ENCODE measurements at regions not wholly inside any gene's neighbourhood (a gene's known extent, or its start where the extent isn't known, plus 50 kb on each side); places are given as distances from the start of the nearest gene placed in this dataset.

- no peaks in the 10 kb centered on the region for H3K36me3 ChIP-seq
- no peak for TF ChIP-seq POLR2AphosphoS5 (IDR thresholded peaks at IDR 0.05; ENCODE audit: insufficient read depth in 1 of 2, low read depth in 1 of 2)
- no peak for TF ChIP-seq POLR2A (IDR thresholded peaks at IDR 0.05)
- TF ChIP-seq, protein P1, sequence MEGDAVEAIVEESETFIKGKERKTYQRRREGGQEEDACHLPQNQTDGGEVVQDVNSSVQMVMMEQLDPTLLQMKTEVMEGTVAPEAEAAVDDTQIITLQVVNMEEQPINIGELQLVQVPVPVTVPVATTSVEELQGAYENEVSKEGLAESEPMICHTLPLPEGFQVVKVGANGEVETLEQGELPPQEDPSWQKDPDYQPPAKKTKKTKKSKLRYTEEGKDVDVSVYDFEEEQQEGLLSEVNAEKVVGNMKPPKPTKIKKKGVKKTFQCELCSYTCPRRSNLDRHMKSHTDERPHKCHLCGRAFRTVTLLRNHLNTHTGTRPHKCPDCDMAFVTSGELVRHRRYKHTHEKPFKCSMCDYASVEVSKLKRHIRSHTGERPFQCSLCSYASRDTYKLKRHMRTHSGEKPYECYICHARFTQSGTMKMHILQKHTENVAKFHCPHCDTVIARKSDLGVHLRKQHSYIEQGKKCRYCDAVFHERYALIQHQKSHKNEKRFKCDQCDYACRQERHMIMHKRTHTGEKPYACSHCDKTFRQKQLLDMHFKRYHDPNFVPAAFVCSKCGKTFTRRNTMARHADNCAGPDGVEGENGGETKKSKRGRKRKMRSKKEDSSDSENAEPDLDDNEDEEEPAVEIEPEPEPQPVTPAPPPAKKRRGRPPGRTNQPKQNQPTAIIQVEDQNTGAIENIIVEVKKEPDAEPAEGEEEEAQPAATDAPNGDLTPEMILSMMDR (IDR thresholded peaks at IDR 0.05): no peak
- intact Hi-C loops (cut with DNase I): no loop called here
- no peaks in the 10 kb centered on the region for H3K4me1 ChIP-seq
- no peak overlapping the region for H3K27ac ChIP-seq
- H3K4me3 ChIP-seq: no peak overlapping the region
- H3K9me3 ChIP-seq: no peaks in the 10 kb centered on the region
- H3K27me3 ChIP-seq: no peaks in the 10 kb centered on the region
- no peak for DNase-seq (ENCODE audit: extremely low spot score in 2 of 2)
Measured at GRCh38 chr18:75895135-75895534, 467.6 kb upstream of the SMIM21 start.

DNA sequence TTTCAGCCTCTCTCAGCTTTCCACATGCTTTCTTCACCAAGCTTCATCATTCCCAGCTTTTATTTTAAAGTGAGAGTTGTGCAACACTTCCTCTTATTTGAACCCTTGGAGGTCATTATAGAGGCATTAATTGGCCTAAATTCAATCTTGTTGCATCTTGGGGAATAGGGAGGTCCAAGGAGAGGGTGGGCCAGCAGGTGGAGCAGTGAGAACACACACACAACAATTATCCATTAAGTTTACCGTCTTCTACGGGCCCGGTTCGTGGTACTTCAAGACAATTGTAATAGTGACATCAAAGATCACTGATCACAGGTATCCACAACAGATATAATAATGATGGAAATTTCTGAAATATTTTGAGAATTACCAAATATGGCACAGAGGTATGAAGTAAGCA lies 457.2 kb upstream of the SMIM21 start:
- TF ChIP-seq POLR2A (IDR thresholded peaks at IDR 0.05) (no peak), POLR2AphosphoS5 (IDR thresholded peaks at IDR 0.05; ENCODE audit: insufficient read depth in 1 of 2, low read depth in 1 of 2) (no peak)
- TF ChIP-seq, protein P1 (IDR thresholded peaks at IDR 0.05): no peak
- DNase-seq (ENCODE audit: extremely low spot score in 2 of 2): no peak
- H3K36me3 ChIP-seq: no peaks in the 10 kb centered on the region
- intact Hi-C loops (cut with DNase I): no loop called here
- no peak overlapping the region for H3K4me3 ChIP-seq
- H3K27ac ChIP-seq: no peak overlapping the region
- H3K9me3 ChIP-seq: no peaks in the 10 kb centered on the region
- H3K4me1 ChIP-seq: no peaks in the 10 kb centered on the region
- H3K27me3 ChIP-seq: no peaks in the 10 kb centered on the region

DNA sequence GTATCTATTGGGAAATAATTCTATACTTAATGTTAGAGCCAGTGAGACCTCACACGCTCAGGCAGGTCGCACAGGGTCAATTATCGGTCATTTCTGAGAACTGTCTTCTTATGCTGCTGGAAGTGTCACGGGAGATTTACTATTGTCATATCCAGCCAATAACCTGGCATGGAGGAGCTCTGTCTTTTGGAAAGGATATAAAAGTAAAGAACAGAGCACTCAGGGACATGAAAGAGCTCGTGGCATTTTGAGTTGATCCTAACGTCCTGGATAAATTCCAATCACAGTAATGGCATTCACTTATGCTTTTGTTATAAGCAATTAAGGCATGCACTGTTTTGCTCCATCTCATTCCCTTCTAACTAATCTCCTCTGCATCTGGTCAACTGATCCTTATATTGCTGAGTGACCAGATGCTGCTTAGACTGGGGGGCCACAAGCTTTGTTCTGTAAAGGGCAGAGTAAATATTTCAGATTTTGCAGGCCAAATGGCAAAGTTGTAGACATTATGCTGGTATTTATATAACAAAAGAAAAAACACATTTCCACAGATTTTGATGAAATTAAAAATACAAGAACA lies 453.5 kb upstream of the SMIM21 start:
- Histone ChIP-seq H3K36me3 (no peaks in the 10 kb centered on the region), H3K27ac (no peak overlapping the region), H3K9me3 (no peaks in the 10 kb centered on the region), H3K27me3 (no peaks in the 10 kb centered on the region), H3K4me3 (no peak overlapping the region), H3K4me1 (no peaks in the 10 kb centered on the region)
- DNase-seq (ENCODE audit: extremely low spot score in 2 of 2): no peak
- no peak for TF ChIP-seq POLR2AphosphoS5 (IDR thresholded peaks at IDR 0.05; ENCODE audit: insufficient read depth in 1 of 2, low read depth in 1 of 2)
- no peak for TF ChIP-seq POLR2A (IDR thresholded peaks at IDR 0.05)
- TF ChIP-seq, protein P1 (IDR thresholded peaks at IDR 0.05): no peak
- intact Hi-C loops (cut with DNase I): no loop called here

- Histone ChIP-seq H3K27me3 (no peaks in the 10 kb centered on the region), H3K4me1 (no peaks in the 10 kb centered on the region), H3K9me3 (no peaks in the 10 kb centered on the region), H3K4me3 (no peak overlapping the region), H3K27ac (no peak overlapping the region), H3K36me3 (no peaks in the 10 kb centered on the region)
- intact Hi-C loops (cut with DNase I): no loop called here
- DNase-seq (ENCODE audit: extremely low spot score in 2 of 2): no peak
- no peak for TF ChIP-seq POLR2AphosphoS5 (IDR thresholded peaks at IDR 0.05; ENCODE audit: insufficient read depth in 1 of 2, low read depth in 1 of 2)
- TF ChIP-seq POLR2A (IDR thresholded peaks at IDR 0.05): no peak
- TF ChIP-seq, protein P1 (IDR thresholded peaks at IDR 0.05): no peak
Measured at GRCh38 chr18:75880266-75880665, 452.8 kb upstream of the SMIM21 start.

- no peaks in the 10 kb centered on the region for H3K36me3 ChIP-seq
Measured at GRCh38 chr18:75879196-75879595, 451.7 kb upstream of the SMIM21 start.

More at GRCh38 chr18:75879196-75879595, 451.7 kb upstream of the SMIM21 start:
- Histone ChIP-seq H3K4me3 (no peak overlapping the region), H3K27me3 (no peaks in the 10 kb centered on the region), H3K9me3 (no peaks in the 10 kb centered on the region), H3K4me1 (no peaks in the 10 kb centered on the region), H3K27ac (no peak overlapping the region)
- no peak for DNase-seq (ENCODE audit: extremely low spot score in 2 of 2)
- TF ChIP-seq POLR2A (IDR thresholded peaks at IDR 0.05) (no peak), POLR2AphosphoS5 (IDR thresholded peaks at IDR 0.05; ENCODE audit: insufficient read depth in 1 of 2, low read depth in 1 of 2) (no peak)
- TF ChIP-seq, protein P1 (IDR thresholded peaks at IDR 0.05): no peak
- intact Hi-C loops (cut with DNase I): no loop called here
